ENCODE measurements at regions not wholly inside any gene's neighbourhood (a gene's known extent, or its start where the extent isn't known, plus 50 kb on each side); places are given as distances from the start of the nearest gene placed in this dataset.

GRCh38 chr6:4512051-4512471 is 264.1 kb upstream of the CDYL start:
- TF ChIP-seq POLR2AphosphoS5 (IDR thresholded peaks at IDR 0.05) (no peak), CTCF (IDR thresholded peaks at IDR 0.05) (no peak), POLR2A (IDR thresholded peaks at IDR 0.05) (no peak)

Data from breast epithelium (tissue), 3 donors.